ENCODE measurements at regions not wholly inside any gene's neighbourhood (a gene's known extent, or its start where the extent isn't known, plus 50 kb on each side); places are given as distances from the start of the nearest gene placed in this dataset.

GRCh38 chr14:97456958-97457357 is 659.8 kb downstream of the VRK1 start:
- TF ChIP-seq POLR2A (IDR thresholded peaks at IDR 0.05), result no peak
- TF ChIP-seq CTCF (IDR thresholded peaks at IDR 0.05), result no peak

All from breast epithelium (tissue), 3 donors.